HG03039 (cell line): ENCODE measurements at regions not wholly inside any gene's neighbourhood (a gene's known extent, or its start where the extent isn't known, plus 50 kb on each side); places are given as distances from the start of the nearest gene placed in this dataset.

ENCODE experiments used
- ATAC-seq: cut with Tn5 transposase; IDR thresholded peaks from one replicate; pipeline ENCODE4 v1.9.1; 2021; ENCODE audit warnings: mild to moderate bottlenecking, moderate library complexity; ENCODE audit not compliant: unreplicated experiment

DNA sequence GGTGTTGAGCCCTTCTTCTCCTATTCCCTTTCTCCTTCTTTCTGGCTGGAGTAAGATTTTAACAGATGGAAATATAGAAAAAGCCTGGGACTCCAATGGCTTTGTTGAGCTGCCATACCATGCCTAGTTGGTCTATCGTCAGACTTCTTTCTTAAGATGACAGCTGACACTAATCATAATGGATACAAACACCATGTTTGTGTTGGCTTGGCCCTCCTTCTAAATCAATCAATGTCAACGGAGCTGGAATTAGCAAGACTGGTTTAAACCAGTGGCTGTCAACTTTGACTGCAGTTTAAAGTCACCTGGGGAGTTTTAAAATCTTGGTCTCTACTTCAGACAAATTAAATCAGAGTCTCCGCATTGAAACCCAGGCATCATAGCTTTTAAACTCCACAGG, 264.5 kb upstream of the PRR16 start:
- ATAC-seq, result no peak

DNA sequence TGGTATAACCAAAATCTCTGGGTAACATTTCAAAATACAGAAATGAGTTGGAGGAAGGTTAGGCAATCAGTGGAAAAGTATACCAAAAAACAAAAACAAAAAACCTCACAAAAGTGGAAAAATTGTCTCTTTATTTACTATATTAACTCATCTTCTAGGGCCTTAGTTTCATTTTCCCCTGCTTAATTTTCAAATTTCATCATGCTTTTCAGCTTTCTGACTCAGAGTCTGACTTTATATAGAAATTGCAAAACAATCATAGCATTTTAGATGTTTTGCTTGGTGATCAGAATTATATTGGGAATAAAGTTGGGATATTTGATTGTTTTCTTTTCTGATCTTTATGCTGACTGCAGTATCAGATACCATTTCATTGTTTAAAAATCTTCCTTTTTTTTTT, 257.0 kb upstream of the PRR16 start:
- no peak for ATAC-seq

DNA sequence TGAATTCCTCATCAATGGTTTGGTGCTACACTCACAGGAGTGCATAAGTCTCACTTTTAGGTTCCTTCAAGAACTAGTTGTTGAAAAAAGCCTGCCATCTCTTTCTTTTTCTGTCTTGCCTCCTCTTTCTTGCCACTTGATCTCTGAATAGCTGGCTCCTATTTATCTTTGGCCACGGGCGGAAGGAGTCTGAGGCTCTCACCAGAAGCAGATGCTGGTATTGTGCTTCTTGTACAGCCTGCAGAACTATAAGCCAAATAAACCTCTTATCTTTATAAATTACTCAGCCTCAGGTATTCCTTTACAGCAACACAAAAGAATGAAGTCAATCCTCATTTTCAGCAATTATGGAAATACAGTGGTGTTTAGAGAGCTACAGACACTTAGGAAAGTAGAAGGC, 247.1 kb upstream of the PRR16 start:
- no peak for ATAC-seq

DNA sequence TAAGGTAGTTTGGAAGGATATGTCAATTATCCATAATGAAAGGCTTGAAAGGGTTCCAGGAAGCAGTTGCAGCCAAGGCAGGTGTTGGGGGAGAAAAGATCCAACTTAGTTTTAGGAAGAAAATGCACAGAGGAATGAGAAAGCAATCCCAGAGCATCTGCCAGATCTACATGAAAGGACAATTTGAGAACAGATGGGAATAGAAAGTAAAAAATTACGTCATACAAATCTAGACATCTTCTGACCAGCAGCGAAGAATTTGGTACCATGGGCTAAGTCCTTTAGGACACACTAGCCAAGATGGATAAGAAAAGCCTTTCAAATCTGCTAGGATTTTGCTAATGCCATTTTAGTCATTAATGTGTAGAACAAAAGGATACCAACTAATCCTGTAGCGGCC, 244.1 kb upstream of the PRR16 start:
- no peak for ATAC-seq

DNA sequence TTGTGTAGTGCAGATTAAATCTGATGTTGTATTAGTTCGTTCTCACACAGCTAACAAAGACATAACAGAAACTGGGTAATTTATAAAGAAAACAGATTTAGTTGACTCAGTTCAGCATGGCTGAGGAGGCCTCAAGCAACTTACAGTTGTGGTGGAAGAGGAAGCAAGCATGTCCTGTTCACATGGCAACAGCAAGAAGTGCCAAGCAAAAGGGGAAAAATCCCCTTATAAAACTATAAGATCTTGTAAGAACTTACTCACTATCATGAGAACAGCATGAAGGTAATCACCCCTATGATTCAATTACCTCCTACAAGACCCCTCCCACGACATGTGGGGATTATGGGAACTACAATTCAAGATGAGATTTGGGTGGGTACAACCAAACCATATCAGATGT, 238.6 kb upstream of the PRR16 start:
- ATAC-seq, result no peak

DNA sequence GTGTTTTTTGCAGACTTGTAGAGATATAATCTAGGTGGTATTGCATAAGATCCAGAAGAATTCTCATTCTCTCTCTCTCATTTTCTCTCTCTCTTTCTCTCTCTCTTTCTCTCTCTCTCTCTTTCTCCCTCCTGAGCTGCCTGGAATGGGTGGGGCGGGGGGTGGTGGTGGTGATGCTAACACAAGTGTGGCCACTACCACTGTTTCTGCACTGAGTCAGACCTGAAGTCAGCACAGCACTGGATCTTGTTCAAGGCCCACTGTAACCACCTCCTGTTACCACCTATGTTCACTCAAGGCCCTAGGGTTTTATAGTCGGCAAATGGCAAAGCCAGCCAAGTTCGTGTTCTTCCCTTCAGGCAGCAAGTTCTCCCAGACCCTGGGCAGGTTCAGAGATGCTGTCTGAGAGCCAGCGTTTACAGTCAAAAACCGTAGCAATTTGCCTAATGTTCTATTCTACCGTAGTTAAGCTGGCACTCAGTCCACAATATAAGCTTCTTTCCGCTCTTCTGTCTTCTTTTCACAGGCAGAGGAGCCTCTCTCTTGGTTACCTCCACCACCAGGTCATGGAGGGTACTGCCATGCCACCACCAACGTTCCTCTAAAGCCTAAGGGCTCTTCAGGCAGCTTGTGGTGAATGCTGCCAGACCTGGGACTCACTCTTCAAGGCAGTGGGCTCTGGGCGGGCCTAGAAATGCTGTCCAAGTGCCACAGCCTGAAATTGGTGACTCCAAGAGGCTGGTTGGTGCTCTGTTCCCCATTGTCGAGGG, 235.7 kb upstream of the PRR16 start:
- no peak for ATAC-seq

DNA sequence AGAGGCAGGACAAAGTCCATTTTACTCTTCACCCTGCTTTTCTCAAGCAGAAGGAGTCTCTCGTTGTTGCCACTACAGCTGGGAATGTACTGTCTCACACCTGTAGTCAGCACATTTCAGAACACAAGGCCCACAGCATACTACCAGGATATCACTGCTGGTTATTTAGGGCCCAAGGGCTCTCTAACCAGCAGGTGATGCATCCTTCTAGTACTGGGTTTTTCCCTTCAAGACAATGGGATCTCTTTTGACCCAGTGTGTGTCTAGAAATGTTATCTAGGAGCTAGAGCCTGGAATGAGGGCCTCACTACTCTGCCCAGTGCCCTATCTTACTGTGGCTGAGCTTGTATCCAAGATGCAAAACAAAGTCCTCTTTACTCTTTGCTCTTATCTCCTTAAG, 235.1 kb upstream of the PRR16 start:
- no peak for ATAC-seq

DNA sequence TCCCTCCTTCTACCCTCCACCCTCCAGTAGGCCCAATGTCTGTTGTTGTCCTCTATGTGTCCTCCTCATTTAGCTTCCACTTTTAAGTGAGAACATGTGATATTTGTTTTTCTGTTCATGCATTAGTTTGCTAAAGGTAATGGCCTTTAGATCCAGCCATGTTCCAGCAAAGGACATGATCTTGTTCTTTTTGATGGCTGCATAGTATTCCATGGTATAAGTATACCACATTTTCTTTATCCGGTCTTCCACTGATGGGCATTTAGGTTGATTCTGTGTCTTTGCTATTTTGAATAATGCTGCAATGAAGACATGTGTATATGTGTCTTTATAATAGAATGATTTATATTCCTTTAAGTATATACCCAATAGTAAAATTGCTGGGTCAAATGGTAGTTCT, 232.5 kb upstream of the PRR16 start:
- ATAC-seq, result no peak

DNA sequence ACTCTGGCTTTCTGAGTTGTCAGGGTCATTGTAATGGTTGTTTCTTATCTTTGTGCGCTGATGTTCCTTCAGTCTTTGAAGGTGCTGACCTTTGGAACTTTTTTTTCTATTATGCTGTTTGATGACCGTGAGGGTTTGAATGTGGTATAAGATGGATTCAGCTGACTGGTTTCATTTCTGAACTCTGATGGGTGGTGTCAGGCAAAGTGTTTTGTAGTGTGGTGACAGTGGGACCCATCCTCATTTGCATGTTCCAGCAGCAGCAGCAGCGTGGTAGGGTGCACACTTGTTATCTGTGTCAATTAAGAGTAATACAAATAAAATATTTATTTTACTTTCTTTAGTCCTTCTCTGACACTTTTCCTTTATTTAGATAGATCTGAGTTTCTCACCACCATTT, 227.7 kb upstream of the PRR16 start:
- ATAC-seq, result peak; percentile 82

DNA sequence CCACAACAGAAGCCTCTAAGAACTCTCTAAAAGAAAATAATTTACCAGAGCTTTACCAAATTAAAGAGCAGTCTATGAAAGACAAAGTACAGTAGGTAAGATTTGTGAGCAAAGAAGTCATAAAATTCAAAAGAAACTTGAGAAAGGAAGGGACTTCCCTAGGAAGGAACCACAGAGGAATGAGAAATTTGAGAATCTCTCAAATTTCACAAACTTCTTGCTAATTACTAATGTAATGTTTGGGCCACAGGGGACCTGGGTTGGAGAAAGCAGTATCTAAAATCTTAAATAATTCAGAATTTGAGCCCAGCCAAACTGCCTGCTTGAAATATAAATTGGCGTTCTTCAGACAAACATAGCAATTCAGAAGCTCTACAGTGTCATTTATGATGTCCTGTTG, 225.0 kb upstream of the PRR16 start:
- no peak for ATAC-seq

DNA sequence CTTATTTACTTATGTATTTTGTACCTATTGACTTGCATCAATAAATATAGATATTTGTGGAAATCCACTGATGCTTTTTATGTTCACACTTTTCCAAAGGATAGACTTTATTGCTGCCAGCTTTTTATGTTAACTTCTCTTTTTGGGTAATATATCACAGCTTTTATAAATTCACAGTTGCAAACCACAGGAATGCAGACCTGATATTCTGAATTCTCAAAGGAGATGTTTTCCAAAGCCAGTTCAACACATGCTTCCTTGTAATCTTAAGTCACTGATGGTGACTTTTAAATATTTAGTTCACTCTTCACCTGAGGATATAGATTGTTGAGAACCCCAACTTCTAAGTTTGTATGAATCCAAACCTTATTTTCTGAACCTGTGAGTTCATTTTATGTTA, 223.4 kb upstream of the PRR16 start:
- ATAC-seq, result no peak

DNA sequence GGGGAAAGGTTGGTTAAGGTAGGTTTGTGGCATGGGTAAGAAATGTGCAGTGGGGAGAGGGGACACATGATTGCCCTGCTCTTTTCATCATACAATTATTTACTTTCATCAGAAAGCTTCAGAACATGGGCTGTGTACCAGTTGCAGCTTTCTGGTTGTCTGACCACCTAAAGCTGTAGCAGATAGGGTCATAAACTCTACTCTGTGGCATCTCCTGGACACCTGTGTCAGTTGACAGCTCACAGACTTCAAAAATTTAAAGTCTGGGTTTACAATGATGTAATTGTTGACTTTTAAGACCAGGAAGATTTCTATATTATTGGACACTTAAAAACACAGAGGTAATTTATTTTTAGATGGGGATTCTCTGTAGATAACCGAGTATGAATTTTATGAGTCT, 222.7 kb upstream of the PRR16 start:
- ATAC-seq, result no peak

DNA sequence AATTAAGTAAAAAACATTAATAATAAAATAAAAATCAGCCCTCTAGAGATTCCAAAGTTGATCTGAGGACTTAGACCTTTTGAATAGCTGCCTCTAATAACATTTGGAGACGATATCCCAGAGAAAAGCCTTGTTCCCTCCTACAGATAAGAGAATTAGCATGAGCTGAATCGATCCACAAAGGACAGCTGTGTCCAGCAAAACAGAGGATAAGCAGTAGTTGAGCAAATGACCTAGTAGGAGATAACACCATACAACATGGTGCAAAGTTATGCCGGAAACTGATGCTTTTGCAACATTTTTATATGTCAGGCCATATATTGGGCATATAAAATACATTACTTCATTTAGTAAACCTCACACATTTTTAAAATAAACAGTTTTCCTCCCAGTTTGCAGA, 212.2 kb upstream of the PRR16 start:
- no peak for ATAC-seq

DNA sequence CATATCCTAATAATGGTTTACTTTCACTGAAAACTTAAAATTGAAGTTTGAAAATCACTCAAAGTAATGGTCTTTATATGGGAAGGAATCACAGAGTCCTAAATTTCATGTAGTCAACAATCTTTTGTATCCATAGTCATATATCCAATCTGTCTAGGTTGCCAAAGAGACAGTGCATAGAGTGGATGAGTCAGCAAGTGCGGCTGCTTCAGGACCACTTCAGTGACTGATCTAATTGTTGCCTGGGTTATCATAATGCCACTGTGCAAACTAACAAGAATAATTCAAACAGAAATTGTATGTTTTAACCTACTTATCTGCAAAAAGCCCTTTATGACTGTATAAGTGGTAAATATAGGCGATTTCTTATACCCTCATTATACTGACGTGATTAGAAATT, 211.3 kb upstream of the PRR16 start:
- no peak for ATAC-seq

DNA sequence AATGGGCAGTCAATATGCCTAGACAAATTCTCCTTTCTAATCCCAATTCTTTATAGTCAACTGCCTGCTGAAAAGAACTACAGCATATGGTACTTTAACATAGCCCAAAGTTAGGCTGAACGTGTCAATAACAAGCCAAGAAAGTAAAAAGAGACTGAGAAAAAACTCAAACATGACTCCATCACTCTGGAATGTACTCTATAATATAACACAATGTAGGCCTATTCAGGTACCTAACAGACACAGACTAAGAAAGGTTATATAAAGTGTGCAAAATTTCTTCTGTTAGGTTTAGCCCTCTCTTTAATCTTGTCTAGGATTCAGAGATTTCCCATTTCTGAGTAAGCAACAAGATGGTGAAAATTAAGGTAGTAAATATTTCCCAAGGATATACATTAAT, 209.7 kb upstream of the PRR16 start:
- no peak for ATAC-seq

DNA sequence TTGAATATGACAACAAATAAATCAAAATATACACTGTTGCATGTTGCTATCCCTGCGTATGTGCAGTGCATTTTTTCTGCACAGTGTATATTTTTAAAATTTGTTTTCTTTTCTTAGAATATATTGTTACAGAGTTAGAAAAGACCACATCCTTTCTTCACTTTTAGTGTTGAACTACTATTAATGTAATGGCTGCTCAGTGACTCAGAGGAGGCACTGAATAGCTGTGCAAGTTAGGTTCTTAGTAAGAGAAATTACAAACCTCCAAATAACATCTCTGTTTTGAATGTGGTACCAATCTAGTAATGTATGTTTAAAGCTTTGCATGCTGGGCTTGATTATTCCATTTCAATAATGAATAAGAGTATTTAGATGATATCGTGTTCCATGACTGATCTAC, 208.9 kb upstream of the PRR16 start:
- ATAC-seq, result no peak

DNA sequence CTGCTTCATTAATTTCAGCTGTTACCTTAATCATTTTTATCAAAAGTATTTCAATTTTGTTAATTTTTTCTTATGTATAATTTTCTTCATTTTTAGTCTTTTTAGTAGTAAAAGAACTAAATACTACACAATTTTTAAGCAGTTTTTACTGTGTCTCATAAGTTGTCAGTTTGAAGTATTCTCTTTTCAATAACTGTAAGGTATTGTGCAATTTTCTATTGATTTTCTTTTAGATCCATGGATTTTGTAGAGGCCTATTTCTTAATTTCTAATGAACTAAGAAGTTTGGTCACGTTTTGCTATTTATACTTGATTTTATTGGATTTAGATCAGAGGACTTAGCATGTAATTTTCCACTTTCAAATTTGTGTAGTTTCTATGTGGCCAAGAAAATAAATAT, 207.7 kb upstream of the PRR16 start:
- ATAC-seq, result no peak

DNA sequence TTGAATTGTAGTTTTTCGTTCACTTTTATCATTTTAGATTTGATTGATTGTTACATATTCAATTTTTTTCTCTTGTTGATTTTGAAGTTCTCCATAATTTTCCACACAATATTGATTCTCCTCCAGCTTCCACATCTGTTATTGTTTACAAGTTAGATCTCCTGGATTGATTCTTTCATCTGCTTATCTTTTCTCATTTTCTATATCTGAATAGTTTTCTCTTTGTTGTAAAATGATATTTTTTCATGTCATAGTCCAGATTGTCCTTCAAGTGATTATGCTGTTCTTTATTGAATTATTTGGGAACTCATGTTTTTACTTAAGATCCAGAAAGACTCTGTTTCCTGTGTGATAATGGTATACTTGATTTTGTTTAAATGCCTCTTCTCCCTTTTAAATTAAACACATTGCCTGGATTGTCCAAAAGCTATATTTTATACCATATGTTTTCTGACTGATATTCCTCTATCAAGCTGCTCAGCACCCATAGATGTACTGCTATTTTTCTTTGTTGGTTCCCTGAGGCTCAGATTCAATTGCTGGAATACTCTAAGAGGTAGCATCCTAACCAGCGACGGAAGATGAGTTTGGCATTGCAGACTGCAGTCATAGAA, 206.6 kb upstream of the PRR16 start:
- ATAC-seq, result no peak

DNA sequence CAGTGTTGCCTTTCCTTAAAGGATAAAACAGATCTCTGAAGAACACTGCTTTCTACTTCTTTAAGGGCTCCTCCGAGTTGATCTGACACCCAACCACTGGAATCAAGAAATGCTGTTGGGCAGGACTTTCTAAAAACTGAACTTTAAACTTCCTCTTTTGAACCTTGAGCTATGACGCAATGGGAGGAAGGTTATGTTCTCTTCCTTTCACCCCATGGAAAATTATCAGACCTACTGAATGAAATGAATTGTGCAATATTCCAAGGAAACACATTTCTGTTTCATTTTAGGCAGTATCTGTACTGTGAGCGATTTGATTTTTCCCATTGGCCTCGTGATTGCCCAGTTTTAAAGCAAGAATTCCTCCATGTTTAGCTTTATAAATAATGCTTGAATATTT, 206.0 kb upstream of the PRR16 start:
- no peak for ATAC-seq

DNA sequence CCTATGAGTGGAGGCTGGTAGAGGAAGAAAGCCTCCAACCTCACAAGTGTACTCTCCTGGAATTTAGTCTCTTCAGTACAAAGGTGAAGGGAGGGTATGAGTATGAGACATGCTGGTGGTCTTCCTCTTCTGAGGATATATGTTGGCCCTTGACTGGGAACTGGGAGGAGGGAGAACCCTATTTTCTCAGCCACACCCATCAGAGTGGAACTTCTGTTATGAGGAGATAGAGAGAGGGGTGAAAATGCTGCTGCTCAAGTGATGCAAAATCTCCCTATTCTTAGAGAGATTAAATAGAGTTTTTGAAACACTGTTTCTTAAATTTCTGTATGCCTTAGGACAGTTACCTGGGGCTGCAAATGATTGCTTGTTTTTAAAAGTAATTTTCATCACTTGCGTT, 203.4 kb upstream of the PRR16 start:
- ATAC-seq, result no peak

DNA sequence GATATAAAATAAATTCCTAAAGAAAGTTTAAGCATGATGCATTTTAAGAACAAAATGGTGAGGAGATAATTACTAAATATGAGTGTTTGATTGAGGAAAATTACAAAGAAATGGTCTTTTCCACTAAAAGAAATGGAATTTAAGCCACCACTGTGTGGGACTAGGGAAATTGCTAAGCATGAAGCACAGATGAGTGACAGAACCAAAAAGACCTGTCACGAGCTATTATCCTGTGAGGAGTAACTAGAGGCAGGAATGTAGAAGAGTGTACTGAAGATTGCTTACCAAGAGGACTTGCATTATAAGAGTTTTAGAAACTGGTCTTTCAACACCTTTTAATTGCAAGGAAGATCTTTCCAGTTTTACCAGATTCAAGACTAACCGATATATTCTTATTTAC, 193.6 kb upstream of the PRR16 start:
- no peak for ATAC-seq

DNA sequence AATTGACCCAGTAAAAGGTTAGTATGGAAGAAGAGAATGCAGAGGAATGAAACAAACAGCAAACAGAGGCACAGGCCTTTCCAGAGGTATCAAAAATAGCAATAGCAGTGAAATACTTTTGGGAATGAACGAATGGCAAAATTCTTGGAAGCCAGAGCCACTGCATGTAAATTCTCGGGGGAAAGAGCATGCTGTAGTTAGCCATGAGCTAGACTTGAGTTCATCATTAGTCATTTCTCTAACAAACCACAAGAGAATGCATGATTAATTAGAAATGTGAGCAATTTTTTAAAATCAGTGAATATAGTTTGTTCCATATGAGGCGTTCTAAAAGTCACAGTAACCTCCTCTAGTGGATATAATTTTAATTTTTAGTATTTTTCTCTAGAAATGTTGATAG, 170.3 kb upstream of the PRR16 start:
- no peak for ATAC-seq

DNA sequence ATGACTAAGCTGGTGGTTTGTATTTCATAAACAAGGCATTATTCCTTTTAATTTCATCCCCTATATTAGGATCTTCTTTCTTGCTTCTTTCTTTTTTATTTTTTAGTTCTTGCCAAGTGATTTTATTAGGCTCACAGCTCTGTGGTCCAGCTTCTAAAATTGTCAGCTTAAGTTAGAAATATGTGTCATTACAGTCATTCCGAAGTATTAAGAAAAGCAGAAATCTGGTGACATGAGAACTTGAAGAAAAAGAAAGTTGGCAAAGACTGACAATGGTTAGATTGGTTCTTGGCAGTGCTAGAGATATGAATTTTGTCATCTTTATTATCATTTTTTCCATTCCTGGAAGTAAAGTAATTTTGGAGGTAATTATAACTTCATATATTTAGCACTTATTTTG, 166.5 kb upstream of the PRR16 start:
- ATAC-seq, result no peak
